ENCODE measurements at regions not wholly inside any gene's neighbourhood (a gene's known extent, or its start where the extent isn't known, plus 50 kb on each side); places are given as distances from the start of the nearest gene placed in this dataset.

DNA sequence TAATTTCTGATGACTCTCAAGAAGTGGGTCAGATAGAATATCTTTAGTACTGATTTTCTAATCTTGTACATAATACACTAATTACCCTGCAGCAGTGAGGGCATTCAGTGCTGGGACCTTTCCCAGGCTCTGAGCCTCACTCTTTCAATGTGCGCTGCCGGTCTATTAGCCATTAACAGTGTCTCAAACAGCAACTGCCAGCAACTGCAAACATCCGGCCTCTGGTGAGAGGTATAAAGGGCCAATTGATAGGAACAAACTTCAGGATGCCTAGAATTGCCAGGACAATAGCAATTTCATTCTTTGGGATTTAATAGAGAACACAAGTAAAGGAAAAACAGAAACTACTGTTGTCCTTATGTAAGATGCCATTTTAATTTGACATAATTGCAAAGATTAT, 604.4 kb upstream of the SPRY2 start:
- TF ChIP-seq EZH2 (IDR thresholded peaks at IDR 0.05; ENCODE audit: low read depth, unreplicated experiment) (no peak), POLR2AphosphoS5 (IDR thresholded peaks at IDR 0.05; ENCODE audit: low read depth) (no peak), STAT1 (IDR thresholded peaks at IDR 0.05; ENCODE audit: unreplicated experiment) (no peak)
- TF ChIP-seq, protein P1, sequence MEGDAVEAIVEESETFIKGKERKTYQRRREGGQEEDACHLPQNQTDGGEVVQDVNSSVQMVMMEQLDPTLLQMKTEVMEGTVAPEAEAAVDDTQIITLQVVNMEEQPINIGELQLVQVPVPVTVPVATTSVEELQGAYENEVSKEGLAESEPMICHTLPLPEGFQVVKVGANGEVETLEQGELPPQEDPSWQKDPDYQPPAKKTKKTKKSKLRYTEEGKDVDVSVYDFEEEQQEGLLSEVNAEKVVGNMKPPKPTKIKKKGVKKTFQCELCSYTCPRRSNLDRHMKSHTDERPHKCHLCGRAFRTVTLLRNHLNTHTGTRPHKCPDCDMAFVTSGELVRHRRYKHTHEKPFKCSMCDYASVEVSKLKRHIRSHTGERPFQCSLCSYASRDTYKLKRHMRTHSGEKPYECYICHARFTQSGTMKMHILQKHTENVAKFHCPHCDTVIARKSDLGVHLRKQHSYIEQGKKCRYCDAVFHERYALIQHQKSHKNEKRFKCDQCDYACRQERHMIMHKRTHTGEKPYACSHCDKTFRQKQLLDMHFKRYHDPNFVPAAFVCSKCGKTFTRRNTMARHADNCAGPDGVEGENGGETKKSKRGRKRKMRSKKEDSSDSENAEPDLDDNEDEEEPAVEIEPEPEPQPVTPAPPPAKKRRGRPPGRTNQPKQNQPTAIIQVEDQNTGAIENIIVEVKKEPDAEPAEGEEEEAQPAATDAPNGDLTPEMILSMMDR (conservative IDR thresholded peaks at IDR 0.05; ENCODE audit: low read depth in 2 of 2), result no peak
- TF ChIP-seq, protein P2, sequence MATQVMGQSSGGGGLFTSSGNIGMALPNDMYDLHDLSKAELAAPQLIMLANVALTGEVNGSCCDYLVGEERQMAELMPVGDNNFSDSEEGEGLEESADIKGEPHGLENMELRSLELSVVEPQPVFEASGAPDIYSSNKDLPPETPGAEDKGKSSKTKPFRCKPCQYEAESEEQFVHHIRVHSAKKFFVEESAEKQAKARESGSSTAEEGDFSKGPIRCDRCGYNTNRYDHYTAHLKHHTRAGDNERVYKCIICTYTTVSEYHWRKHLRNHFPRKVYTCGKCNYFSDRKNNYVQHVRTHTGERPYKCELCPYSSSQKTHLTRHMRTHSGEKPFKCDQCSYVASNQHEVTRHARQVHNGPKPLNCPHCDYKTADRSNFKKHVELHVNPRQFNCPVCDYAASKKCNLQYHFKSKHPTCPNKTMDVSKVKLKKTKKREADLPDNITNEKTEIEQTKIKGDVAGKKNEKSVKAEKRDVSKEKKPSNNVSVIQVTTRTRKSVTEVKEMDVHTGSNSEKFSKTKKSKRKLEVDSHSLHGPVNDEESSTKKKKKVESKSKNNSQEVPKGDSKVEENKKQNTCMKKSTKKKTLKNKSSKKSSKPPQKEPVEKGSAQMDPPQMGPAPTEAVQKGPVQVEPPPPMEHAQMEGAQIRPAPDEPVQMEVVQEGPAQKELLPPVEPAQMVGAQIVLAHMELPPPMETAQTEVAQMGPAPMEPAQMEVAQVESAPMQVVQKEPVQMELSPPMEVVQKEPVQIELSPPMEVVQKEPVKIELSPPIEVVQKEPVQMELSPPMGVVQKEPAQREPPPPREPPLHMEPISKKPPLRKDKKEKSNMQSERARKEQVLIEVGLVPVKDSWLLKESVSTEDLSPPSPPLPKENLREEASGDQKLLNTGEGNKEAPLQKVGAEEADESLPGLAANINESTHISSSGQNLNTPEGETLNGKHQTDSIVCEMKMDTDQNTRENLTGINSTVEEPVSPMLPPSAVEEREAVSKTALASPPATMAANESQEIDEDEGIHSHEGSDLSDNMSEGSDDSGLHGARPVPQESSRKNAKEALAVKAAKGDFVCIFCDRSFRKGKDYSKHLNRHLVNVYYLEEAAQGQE (IDR thresholded peaks at IDR 0.05; ENCODE audit: unreplicated experiment), result no peak
